ENCODE measurements at regions not wholly inside any gene's neighbourhood (a gene's known extent, or its start where the extent isn't known, plus 50 kb on each side); places are given as distances from the start of the nearest gene placed in this dataset.
A peak's percentile ranks its signal among the peaks of the same experiment; 100 is the strongest.

- Histone ChIP-seq H3K4me3 (no peak overlapping the region), H3K27ac (peak overlapping the region; percentile 72 to 84), H3K36me3 (no peaks in the 10 kb centered on the region), H3K9me3 (no peaks in the 10 kb centered on the region), H3K27me3 (no peaks in the 10 kb centered on the region), H3K4me1 (peaks cover 0 to 3% of the 10 kb centered on the region in 2 donors)
- DNase-seq (ENCODE audit: low spot score in 2 of 2), result peak; percentile 59 to 64
- TF ChIP-seq CTCF (IDR thresholded peaks at IDR 0.05) (no peak), POLR2A (IDR thresholded peaks at IDR 0.05) (no peak), POLR2AphosphoS5 (IDR thresholded peaks at IDR 0.05) (peak in 1 of 3 donors; percentile 57)
- intact Hi-C loops (cut with DNase I; ENCODE audit: low total_unique reads), result loop anchor here (1.0 kb wide), 1 partner anchor 18 kb away; no protein-coding TSS in a partner anchor
These were observed 136.8 kb upstream of the IRF2BP2 start for GRCh38 chr1:234746798-234747196.

GRCh38 chr1:234745844-234746797, 136.1 kb upstream of the IRF2BP2 start:
- no peak for TF ChIP-seq CTCF (IDR thresholded peaks at IDR 0.05)
- no peak for TF ChIP-seq POLR2A (IDR thresholded peaks at IDR 0.05)
- TF ChIP-seq POLR2AphosphoS5 (IDR thresholded peaks at IDR 0.05), result no peak
- peak overlapping the region; percentile 72 to 84 for H3K27ac ChIP-seq
- no peaks in the 10 kb centered on the region for H3K9me3 ChIP-seq
- intact Hi-C loops (cut with DNase I; ENCODE audit: low total_unique reads), result loop anchor here (1.0 kb wide), 1 partner anchor 18 kb away; no protein-coding TSS in a partner anchor
- H3K27me3 ChIP-seq, result no peaks in the 10 kb centered on the region
- H3K4me1 ChIP-seq, result peaks cover 0 to 3% of the 10 kb centered on the region in 2 donors
- no peaks in the 10 kb centered on the region for H3K36me3 ChIP-seq
- DNase-seq (ENCODE audit: low spot score in 2 of 2), result no peak
- no peak overlapping the region for H3K4me3 ChIP-seq

- H3K36me3 ChIP-seq, result no peaks in the 10 kb centered on the region
- H3K27me3 ChIP-seq, result no peaks in the 10 kb centered on the region
- intact Hi-C loops (cut with DNase I; ENCODE audit: low total_unique reads), result no loop called here
- TF ChIP-seq CTCF (IDR thresholded peaks at IDR 0.05) (no peak), POLR2A (IDR thresholded peaks at IDR 0.05) (no peak), POLR2AphosphoS5 (IDR thresholded peaks at IDR 0.05) (no peak)
- no peaks in the 10 kb centered on the region for H3K9me3 ChIP-seq
- H3K4me1 ChIP-seq, result peaks cover 0 to 3% of the 10 kb centered on the region in 2 donors
- H3K4me3 ChIP-seq, result no peak overlapping the region
- peak overlapping the region; percentile 54 to 84 for H3K27ac ChIP-seq
- DNase-seq (ENCODE audit: low spot score in 2 of 2), result no peak
These were observed 135.3 kb upstream of the IRF2BP2 start for GRCh38 chr1:234745276-234745675.

- intact Hi-C loops (cut with DNase I; ENCODE audit: low total_unique reads), result no loop called here
- Histone ChIP-seq H3K4me3 (peak overlapping the region in 2 of 3 donors; percentile 13 to 49), H3K4me1 (peaks cover 0 to 3% of the 10 kb centered on the region in 2 donors), H3K27ac (peak overlapping the region; percentile 76 to 84), H3K36me3 (no peaks in the 10 kb centered on the region), H3K27me3 (no peaks in the 10 kb centered on the region), H3K9me3 (no peaks in the 10 kb centered on the region)
- no peak for DNase-seq (ENCODE audit: low spot score in 2 of 2)
- TF ChIP-seq POLR2AphosphoS5 (IDR thresholded peaks at IDR 0.05), result peak in 1 of 3 donors; percentile 24
- no peak for TF ChIP-seq POLR2A (IDR thresholded peaks at IDR 0.05)
These were observed 134.0 kb upstream of the IRF2BP2 start for GRCh38 chr1:234743791-234744611.

- Histone ChIP-seq H3K27me3 (no peaks in the 10 kb centered on the region), H3K9me3 (no peaks in the 10 kb centered on the region), H3K4me1 (peaks cover 0 to 3% of the 10 kb centered on the region in 2 donors), H3K4me3 (no peak overlapping the region), H3K27ac (no peak overlapping the region), H3K36me3 (no peaks in the 10 kb centered on the region)
- no peak for DNase-seq (ENCODE audit: low spot score in 2 of 2)
- intact Hi-C loops (cut with DNase I; ENCODE audit: low total_unique reads), result no loop called here
- TF ChIP-seq CTCF (IDR thresholded peaks at IDR 0.05) (no peak), POLR2A (IDR thresholded peaks at IDR 0.05) (no peak), POLR2AphosphoS5 (IDR thresholded peaks at IDR 0.05) (no peak)
These were observed 132.6 kb upstream of the IRF2BP2 start for GRCh38 chr1:234742622-234743021.

Data from breast epithelium (tissue), 4 donors.